HG02970 (cell line): ENCODE measurements at regions not wholly inside any gene's neighbourhood (a gene's known extent, or its start where the extent isn't known, plus 50 kb on each side); places are given as distances from the start of the nearest gene placed in this dataset.
"Not testable (repeated sequence)": the region's sequence is repeated elsewhere in the genome, so short reads cannot be mapped to it uniquely, and the experiment has no call there.

Source experiments
- ATAC-seq: cut with Tn5 transposase; IDR thresholded peaks from one replicate; pipeline ENCODE4 v1.9.1; 2021; ENCODE audit warnings: mild to moderate bottlenecking, moderate library complexity, moderate number of reproducible peaks; ENCODE audit not compliant: unreplicated experiment, low FRiP score

DNA sequence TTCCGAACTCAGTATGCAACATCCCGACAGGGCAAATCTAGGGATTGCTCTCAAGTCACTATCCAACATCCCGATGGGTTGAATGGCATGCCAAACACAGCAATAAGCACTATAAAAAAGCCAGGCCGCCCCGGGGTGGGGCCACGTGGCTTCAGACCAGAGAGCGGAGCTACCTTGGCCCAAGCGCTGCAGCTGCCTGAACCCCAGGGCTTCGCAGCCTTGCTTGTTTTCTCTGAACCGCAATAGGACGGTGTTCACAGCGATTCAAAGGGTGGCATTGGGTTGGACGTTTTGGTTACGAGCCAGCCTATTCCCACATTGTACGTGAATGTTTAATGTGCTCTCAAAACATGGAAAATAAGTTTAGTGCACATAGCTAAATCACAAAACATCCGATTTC is 161.0 kb downstream of the SYT15 start:
- ATAC-seq = not testable (repeated sequence)

- ATAC-seq = not testable (repeated sequence)
These were observed 161.4 kb downstream of the SYT15 start for GRCh38 chr10:46740368-46740767.

DNA sequence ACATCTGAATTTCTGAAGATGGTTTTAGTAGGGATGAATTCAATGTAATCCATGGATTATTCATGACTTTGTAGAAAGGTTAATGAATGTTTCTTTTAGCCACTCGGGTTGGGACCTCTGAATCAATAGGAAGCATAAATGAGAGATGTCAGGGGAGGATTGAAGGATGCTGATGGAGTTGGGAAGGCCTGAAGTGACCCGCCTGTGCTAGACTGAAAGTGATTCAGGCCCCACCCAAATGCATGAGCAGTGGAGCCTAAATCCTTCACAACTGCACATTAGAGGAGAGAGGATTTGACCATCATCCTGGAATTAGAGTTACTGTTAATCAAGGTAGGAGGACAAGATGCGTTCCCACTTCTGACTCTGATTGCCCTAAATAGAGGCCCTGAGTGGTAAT is 162.2 kb upstream of the PTPN20 start:
- not testable (repeated sequence) for ATAC-seq

DNA sequence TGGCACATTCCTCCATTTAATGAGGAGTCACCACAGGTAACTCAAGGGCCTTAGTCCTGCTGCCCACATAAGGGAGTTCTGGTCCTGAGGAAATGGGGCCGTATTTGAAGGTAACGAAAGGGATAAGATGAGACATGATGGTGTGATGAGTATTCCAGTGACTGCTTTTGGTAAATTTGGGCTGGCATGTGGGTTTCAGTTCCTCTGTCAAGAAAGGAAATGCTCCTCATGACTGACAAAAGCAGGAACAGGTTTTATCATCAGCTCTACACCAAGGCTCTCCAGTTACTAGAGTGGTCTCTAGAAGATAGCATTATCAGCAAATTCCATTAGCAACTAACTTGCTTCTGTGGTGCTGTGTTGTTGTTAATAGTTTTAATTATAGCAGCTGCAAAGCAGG is 161.8 kb upstream of the PTPN20 start:
- not testable (repeated sequence) for ATAC-seq

GRCh38 chr10:46753763-46754162 is 157.5 kb upstream of the PTPN20 start:
- not testable (repeated sequence) for ATAC-seq

DNA sequence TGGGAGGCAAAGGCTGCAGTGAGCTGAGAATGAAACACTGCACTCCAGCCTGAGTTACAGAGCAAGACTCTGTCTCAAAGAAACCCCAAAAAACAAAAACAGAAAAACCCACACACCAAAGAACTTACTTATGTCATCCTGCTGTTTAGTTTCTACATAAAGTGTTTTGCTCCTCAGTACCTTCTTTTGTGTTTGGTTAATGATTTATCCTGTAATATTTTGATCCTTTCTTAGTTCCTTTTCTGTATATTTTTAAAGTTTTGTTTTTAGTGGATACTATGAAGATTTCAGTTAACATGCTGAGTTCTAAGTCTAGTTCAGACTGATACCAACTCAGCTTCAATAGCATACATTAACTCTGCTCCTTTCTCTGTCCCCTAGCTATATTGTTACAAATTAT is 149.8 kb upstream of the PTPN20 start:
- peak; percentile 76 for ATAC-seq

GRCh38 chr10:46768515-46769291 is 142.5 kb upstream of the PTPN20 start:
- ATAC-seq = not testable (repeated sequence)

DNA sequence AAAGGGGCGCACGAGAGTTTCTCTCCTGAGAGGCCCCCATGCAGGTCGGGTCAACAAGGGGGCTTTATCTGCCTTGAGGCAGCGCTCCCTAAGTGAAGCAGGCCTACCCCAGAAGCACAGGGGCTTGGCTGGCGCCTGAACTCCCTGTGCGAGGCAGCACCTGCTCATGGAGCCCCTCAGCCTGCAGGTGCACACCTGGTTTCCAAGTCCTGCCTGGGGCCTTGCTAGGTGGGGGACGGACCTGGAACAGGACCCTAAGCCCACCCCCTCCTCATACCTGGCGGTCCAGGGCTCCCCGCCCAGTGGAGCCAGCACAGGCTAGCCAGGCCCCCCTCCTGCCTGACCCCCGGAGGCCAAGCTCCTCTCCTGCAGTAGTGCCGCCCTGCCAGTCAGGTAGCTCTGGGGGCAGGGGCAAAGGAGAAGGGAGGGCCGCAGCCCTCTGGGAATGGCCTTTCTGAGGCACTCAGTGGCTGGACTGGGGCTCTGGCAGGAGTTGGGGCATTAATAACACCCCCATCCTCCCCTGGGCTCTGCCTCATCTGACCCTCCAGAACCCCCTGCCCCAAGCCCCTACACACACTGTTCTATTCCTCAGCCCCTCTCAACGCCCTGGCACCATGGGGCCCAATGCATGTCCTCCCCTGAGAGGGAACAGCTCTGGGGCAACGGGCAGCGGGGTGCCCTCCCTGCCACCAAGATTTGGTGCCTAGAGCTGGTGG is 137.9 kb upstream of the PTPN20 start:
- not testable (repeated sequence) for ATAC-seq

GRCh38 chr10:46773897-46774236 is 137.4 kb upstream of the PTPN20 start:
- ATAC-seq = not testable (repeated sequence)

GRCh38 chr10:46774366-46774765 is 136.9 kb upstream of the PTPN20 start:
- ATAC-seq = not testable (repeated sequence)

- not testable (repeated sequence) for ATAC-seq
These were observed 136.1 kb upstream of the PTPN20 start for GRCh38 chr10:46774945-46775667.

GRCh38 chr10:46775668-46776059 is 135.6 kb upstream of the PTPN20 start:
- not testable (repeated sequence) for ATAC-seq

DNA sequence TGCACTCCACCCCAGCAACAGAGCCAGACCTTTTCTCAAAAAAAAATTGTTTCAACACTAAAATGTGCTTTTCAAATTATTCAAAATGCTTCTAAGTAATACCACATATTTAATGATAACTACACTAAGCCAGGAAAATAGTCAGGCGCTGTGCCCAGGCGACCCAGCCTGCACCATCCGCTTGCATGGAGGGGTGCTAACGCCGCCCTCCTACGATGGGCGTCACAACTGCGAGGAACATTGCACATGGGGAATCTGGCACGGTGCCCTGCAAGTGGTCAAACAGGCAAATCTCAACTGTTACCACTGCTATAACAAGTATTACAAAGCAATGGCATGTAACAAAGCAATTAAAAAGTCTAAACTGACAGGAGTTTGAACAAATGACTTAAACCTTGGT is 131.7 kb upstream of the PTPN20 start:
- ATAC-seq = not testable (repeated sequence)

DNA sequence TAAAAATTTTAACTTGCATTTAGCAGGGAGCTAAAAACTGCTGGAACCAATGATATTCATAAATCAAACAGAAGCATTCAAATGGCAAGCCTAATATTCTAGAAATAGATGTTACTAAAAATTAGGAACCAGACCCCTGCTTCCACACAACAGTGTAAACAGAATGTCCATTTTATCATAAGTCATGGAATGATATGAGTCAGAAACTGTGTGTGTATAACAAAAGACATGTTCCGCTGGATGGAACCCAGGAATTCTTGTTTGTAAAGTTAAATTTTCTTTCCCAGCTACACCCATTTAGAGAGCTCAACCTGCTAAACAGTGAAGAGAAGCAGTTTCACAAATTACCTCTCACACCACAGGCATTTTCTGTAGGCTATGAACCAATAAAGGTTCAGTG is 131.1 kb upstream of the PTPN20 start:
- not testable (repeated sequence) for ATAC-seq

DNA sequence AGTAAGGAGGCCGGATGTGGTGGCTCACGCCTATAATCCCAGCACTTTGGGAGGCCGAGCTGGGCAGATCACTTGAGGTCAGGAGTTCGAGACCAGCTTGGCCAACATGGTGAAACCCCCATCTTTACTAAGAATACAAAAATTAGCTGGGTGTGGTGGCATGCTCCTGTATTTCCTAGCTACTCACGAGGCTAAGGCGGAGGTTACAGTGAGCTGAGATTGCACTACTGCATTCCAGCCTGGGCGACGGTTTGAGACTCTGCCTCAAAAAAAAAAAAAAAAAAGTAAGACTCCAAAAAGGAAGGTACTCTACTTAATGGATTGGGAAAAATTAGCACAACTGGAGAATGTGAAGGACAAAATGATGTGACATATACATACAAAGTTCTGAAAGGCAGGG is 130.2 kb upstream of the PTPN20 start:
- ATAC-seq = not testable (repeated sequence)

- ATAC-seq = not testable (repeated sequence)
These were observed 129.0 kb upstream of the PTPN20 start for GRCh38 chr10:46782001-46782874.

GRCh38 chr10:46784665-46785064 is 126.6 kb upstream of the PTPN20 start:
- ATAC-seq = not testable (repeated sequence)

- ATAC-seq = not testable (repeated sequence)
These were observed 125.1 kb upstream of the PTPN20 start for GRCh38 chr10:46786125-46786517.

- ATAC-seq = peak; percentile 84
These were observed 124.5 kb upstream of the PTPN20 start for GRCh38 chr10:46786518-46787320.

GRCh38 chr10:46787321-46787615 is 124.0 kb upstream of the PTPN20 start:
- no peak for ATAC-seq
